H9 (cell line): ENCODE measurements at regions not wholly inside any gene's neighbourhood (a gene's known extent, or its start where the extent isn't known, plus 50 kb on each side); places are given as distances from the start of the nearest gene placed in this dataset.

Source experiments
- DNase-seq: peaks from one replicate; pipeline ENCODE4 v3.0.0-alpha.2; 2017
- H2AFZ ChIP-seq: one replicate; pipeline ENCODE4 v1.6.1; 2013; ENCODE audit warnings: mild to moderate bottlenecking, low read length, control low read depth, moderate library complexity
- H2AK5ac ChIP-seq: 2 replicates; pipeline ENCODE4 v1.6.1; 2013; ENCODE audit warnings: low read length, control low read depth, mixed read lengths; ENCODE audit not compliant: insufficient read length
- H2BK120ac ChIP-seq: one replicate; pipeline ENCODE4 v1.6.1; 2013; ENCODE audit warnings: low read depth, mild to moderate bottlenecking, low read length, control low read depth, inconsistent platforms; ENCODE audit not compliant: poor library complexity, severe bottlenecking
- H2BK12ac ChIP-seq: 2 replicates; pipeline ENCODE4 v1.6.1; 2013; ENCODE audit warnings: low read length, control low read depth, mixed read lengths, low read depth; ENCODE audit not compliant: insufficient read length
- H2BK15ac ChIP-seq: 2 replicates; pipeline ENCODE4 v1.6.1; 2013; ENCODE audit warnings: low read depth, low read length, control low read depth
- H2BK20ac ChIP-seq: one replicate; pipeline ENCODE4 v1.6.1; 2013; ENCODE audit warnings: low read depth, mild to moderate bottlenecking, low read length, control low read depth, inconsistent platforms; ENCODE audit not compliant: poor library complexity, severe bottlenecking
- H2BK5ac ChIP-seq: 2 replicates; pipeline ENCODE4 v1.6.1; 2013; ENCODE audit warnings: low read length, control low read depth, mixed read lengths; ENCODE audit not compliant: insufficient read length
- H3K14ac ChIP-seq: 2 replicates; pipeline ENCODE4 v1.6.1; 2013; ENCODE audit warnings: low read length, control low read depth; ENCODE audit not compliant: insufficient read depth
- H3K18ac ChIP-seq: 2 replicates; pipeline ENCODE4 v1.6.1; 2013; ENCODE audit warnings: low read depth, mild to moderate bottlenecking, mixed read lengths, low read length, control low read depth; ENCODE audit not compliant: insufficient read length
- H3K23ac ChIP-seq: 2 replicates; pipeline ENCODE4 v1.6.1; 2013; ENCODE audit warnings: low read length, control low read depth, mixed read lengths, low read depth; ENCODE audit not compliant: insufficient read length
- H3K23me2 ChIP-seq: 2 replicates; pipeline ENCODE4 v1.6.1; 2013; ENCODE audit warnings: low read depth, mild to moderate bottlenecking, mixed read lengths, low read length, control low read depth; ENCODE audit not compliant: insufficient read length, poor library complexity, severe bottlenecking
- H3K27ac ChIP-seq: 2 replicates; pipeline ENCODE4 v1.5.1; 2013; ENCODE audit warnings: low read length, control low read depth, mixed read lengths, low read depth; ENCODE audit not compliant: insufficient read length
- H3K27me3 ChIP-seq: 2 replicates; pipeline ENCODE4 v1.6.1; 2013; ENCODE audit warnings: low read length, control low read depth, inconsistent platforms; ENCODE audit not compliant: insufficient read depth
- H3K4ac ChIP-seq: 2 replicates; pipeline ENCODE4 v1.6.1; 2013; ENCODE audit warnings: low read depth, mild to moderate bottlenecking, control low read depth, inconsistent platforms, low read length, moderate library complexity
- H3K4me1 ChIP-seq: 2 replicates; pipeline ENCODE4 v1.6.1; 2013; ENCODE audit warnings: low read length, control low read depth, inconsistent platforms; ENCODE audit not compliant: insufficient read depth
- H3K4me2 ChIP-seq: 2 replicates; pipeline ENCODE4 v1.6.1; 2013; ENCODE audit warnings: low read length, control low read depth, mixed read lengths; ENCODE audit not compliant: insufficient read length, insufficient read depth
- H3K56ac ChIP-seq: 2 replicates; pipeline ENCODE4 v1.6.1; 2013; ENCODE audit warnings: low read depth, mild to moderate bottlenecking, mixed read lengths, low read length, control low read depth; ENCODE audit not compliant: insufficient read length
- H3K79me1 ChIP-seq: 2 replicates; pipeline ENCODE4 v1.6.1; 2013; ENCODE audit warnings: low read depth, mild to moderate bottlenecking, moderate library complexity, low read length, control low read depth, inconsistent platforms; ENCODE audit not compliant: insufficient read depth, poor library complexity, severe bottlenecking
- H3K79me2 ChIP-seq: 2 replicates; pipeline ENCODE4 v1.6.1; 2013; ENCODE audit warnings: low read length, control low read depth, inconsistent platforms; ENCODE audit not compliant: insufficient read depth
- H3K9ac ChIP-seq: 2 replicates; pipeline ENCODE4 v1.6.1; 2013; ENCODE audit warnings: low read length, control low read depth, mixed read lengths; ENCODE audit not compliant: insufficient read length; ENCODE audit errors: extremely low read depth
- H3K9me3 ChIP-seq: one replicate; pipeline ENCODE4 v1.6.1; 2013; ENCODE audit warnings: low read depth, low read length, inconsistent platforms; ENCODE audit not compliant: control insufficient read depth
- H3T11ph ChIP-seq: one replicate; pipeline ENCODE4 v1.6.1; 2013; ENCODE audit warnings: mild to moderate bottlenecking, low read length, control low read depth, inconsistent platforms
- H4K20me1 ChIP-seq: one replicate; pipeline ENCODE4 v1.6.1; 2013; ENCODE audit not compliant: control insufficient read depth, insufficient read length, insufficient read depth
- H4K5ac ChIP-seq: 2 replicates; pipeline ENCODE4 v1.6.1; 2013; ENCODE audit warnings: low read depth, mild to moderate bottlenecking, mixed read lengths, low read length, control low read depth; ENCODE audit not compliant: insufficient read length
- H4K8ac ChIP-seq: replicated peaks from 2 replicates; pipeline ENCODE4 v1.6.1; 2013; ENCODE audit warnings: low read length, control low read depth, mixed read lengths, low read depth; ENCODE audit not compliant: insufficient read length
- H4K91ac ChIP-seq: 2 replicates; pipeline ENCODE4 v1.6.1; 2013; ENCODE audit warnings: low read depth, mild to moderate bottlenecking, moderate library complexity, mixed read lengths, low read length, control low read depth; ENCODE audit not compliant: insufficient read length
- H3K27ac Mint-ChIP-seq, 3 experiments: 2 replicates in 2 of 3; 3 replicates in 1 of 3; pipeline ENCODE4 v1.8.0; 2020 to 2021; ENCODE audit warnings: mixed read lengths in 3 of 3, mild to moderate bottlenecking in 1 of 3, moderate library complexity in 1 of 3
- H3K27me3 Mint-ChIP-seq: 2 replicates; pipeline ENCODE4 v1.8.0; 2021; ENCODE audit warnings: low read depth, mild to moderate bottlenecking, moderate library complexity, mixed read lengths
- H3K36me3 Mint-ChIP-seq, 3 experiments: 2 replicates in 2 of 3; 3 replicates in 1 of 3; pipeline ENCODE4 v1.8.0; 2020 to 2021; ENCODE audit warnings: low read depth in 3 of 3, mixed read lengths in 3 of 3; ENCODE audit not compliant: insufficient read depth in 1 of 3
- H3K4me1 Mint-ChIP-seq, 2 experiments: 2 replicates each; pipeline ENCODE4 v1.8.0; 2020; ENCODE audit warnings: mixed read lengths in 2 of 2
- H3K4me3 Mint-ChIP-seq, 2 experiments: 2 replicates in 1 of 2; 3 replicates in 1 of 2; pipeline ENCODE4 v1.8.0; 2020 to 2021; ENCODE audit warnings: mild to moderate bottlenecking in 2 of 2, mixed read lengths in 2 of 2, moderate library complexity in 1 of 2
- H3K9me3 Mint-ChIP-seq, 2 experiments: 2 replicates in 1 of 2; 3 replicates in 1 of 2; pipeline ENCODE4 v1.8.0; 2020; ENCODE audit warnings: mild to moderate bottlenecking in 2 of 2, mixed read lengths in 2 of 2, moderate library complexity in 1 of 2
- WGBS: extraction: QIAGEN DNeasy Blood & Tissue Kit; methylation state at CpG from one replicate; pipeline ENCODE4 v1.1.7; 2013; ENCODE audit warnings: missing lambda C conversion rate, low lambda C conversion rate, mixed read lengths; ENCODE audit not compliant: insufficient read length; ENCODE audit errors: extremely low coverage; 5-methylcytosine and 5-hydroxymethylcytosine counted together
- TF ChIP-seq, protein P1 (sequence below): fragments of 200-600 bp; sonication (generic); conservative IDR thresholded peaks from 3 replicates; pipeline ENCODE4 v1.8.0; 2021; ENCODE audit warnings: antibody characterized with exemption, mild to moderate bottlenecking

DNA sequence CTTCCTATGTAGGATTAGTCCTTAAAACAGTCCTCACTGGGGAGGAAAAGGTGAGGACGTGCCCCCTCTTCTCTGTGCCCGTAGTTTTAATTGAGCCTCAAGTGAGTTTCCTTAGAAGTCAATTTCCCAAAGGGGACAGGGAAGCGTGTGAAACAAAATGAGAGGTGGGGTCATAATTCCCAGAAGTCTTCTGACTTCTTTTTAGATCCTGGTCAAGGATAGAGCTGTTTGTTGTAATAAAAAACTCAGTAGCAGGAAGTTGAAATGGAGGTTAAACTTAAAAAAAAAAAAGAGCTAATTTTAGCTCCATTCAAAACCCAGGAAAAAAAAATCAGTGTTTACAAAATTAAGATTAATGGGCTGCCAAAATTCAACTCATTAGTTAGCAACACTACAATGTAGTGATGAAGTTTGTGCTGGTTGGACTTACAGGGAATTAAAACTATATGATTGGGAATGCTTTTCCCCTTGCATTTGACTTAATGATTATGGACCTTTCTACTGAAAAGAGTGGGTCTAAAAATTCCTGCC is 158.3 kb upstream of the MEF2C start:
- H3K4me2 ChIP-seq, result no peak overlapping the region
- Mint-ChIP-seq H3K27ac (no peak overlapping the region), H3K4me3 (no peak overlapping the region), H3K4me1 (peaks cover 0 to 4% of the 10 kb centered on the region in 2 experiments; a peak in 1 of 4 replicates), H3K36me3 (no peaks in the 10 kb centered on the region), H3K27me3 (no peaks in the 10 kb centered on the region), H3K9me3 (no peaks in the 10 kb centered on the region)
- no peak overlapping the region for H3K14ac ChIP-seq
- H2BK120ac ChIP-seq, result no peak overlapping the region
- H3K56ac ChIP-seq, result no peak overlapping the region
- no peaks in the 10 kb centered on the region for H3K4me1 ChIP-seq
- H2BK12ac ChIP-seq, result no peak overlapping the region
- no peak overlapping the region for H3K18ac ChIP-seq
- H2BK5ac ChIP-seq, result no peak overlapping the region
- no peak overlapping the region for H3K4ac ChIP-seq
- no CpG with 5 or more reads among the region's 3 CpGs for WGBS
- no peaks in the 10 kb centered on the region for H3K79me2 ChIP-seq
- H3K27ac ChIP-seq, result no peak overlapping the region
- no peaks in the 10 kb centered on the region for H3K79me1 ChIP-seq
- H2BK15ac ChIP-seq, result no peak overlapping the region
- no peak overlapping the region for H3K23ac ChIP-seq
- no peak overlapping the region for H4K5ac ChIP-seq
- no peak overlapping the region for H2AK5ac ChIP-seq
- no peak overlapping the region for H2AFZ ChIP-seq
- H4K91ac ChIP-seq, result no peak overlapping the region
- no peak overlapping the region for H2BK20ac ChIP-seq
- DNase-seq, result no peak
- no peak overlapping the region for H3T11ph ChIP-seq
- H4K20me1 ChIP-seq, result no peaks in the 10 kb centered on the region
- H3K23me2 ChIP-seq, result no peaks in the 10 kb centered on the region
- no peaks in the 10 kb centered on the region for H3K27me3 ChIP-seq
- H3K9me3 ChIP-seq, result no peaks in the 10 kb centered on the region
- no peak overlapping the region for H4K8ac ChIP-seq
- H3K9ac ChIP-seq, result no peak overlapping the region
- TF ChIP-seq, protein P1, sequence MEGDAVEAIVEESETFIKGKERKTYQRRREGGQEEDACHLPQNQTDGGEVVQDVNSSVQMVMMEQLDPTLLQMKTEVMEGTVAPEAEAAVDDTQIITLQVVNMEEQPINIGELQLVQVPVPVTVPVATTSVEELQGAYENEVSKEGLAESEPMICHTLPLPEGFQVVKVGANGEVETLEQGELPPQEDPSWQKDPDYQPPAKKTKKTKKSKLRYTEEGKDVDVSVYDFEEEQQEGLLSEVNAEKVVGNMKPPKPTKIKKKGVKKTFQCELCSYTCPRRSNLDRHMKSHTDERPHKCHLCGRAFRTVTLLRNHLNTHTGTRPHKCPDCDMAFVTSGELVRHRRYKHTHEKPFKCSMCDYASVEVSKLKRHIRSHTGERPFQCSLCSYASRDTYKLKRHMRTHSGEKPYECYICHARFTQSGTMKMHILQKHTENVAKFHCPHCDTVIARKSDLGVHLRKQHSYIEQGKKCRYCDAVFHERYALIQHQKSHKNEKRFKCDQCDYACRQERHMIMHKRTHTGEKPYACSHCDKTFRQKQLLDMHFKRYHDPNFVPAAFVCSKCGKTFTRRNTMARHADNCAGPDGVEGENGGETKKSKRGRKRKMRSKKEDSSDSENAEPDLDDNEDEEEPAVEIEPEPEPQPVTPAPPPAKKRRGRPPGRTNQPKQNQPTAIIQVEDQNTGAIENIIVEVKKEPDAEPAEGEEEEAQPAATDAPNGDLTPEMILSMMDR, result no peak
